VCaP (cell line): ENCODE measurements at regions not wholly inside any gene's neighbourhood (a gene's known extent, or its start where the extent isn't known, plus 50 kb on each side); places are given as distances from the start of the nearest gene placed in this dataset.

ENCODE experiments used
- H3K27ac ChIP-seq: fragments of 450-650 bp; 2 replicates; pipeline ENCODE4 v1.5.1; 2017
- CTCF ChIP-seq: fragments of 450-650 bp; conservative IDR thresholded peaks from 2 replicates; pipeline ENCODE4 v1.5.1; 2017; ENCODE audit warnings: mild to moderate bottlenecking, moderate library complexity

GRCh38 chr11:128058580-128059208, 528.7 kb downstream of the ETS1 start:
- no peak for TF ChIP-seq CTCF
- H3K27ac ChIP-seq: no peak overlapping the region

DNA sequence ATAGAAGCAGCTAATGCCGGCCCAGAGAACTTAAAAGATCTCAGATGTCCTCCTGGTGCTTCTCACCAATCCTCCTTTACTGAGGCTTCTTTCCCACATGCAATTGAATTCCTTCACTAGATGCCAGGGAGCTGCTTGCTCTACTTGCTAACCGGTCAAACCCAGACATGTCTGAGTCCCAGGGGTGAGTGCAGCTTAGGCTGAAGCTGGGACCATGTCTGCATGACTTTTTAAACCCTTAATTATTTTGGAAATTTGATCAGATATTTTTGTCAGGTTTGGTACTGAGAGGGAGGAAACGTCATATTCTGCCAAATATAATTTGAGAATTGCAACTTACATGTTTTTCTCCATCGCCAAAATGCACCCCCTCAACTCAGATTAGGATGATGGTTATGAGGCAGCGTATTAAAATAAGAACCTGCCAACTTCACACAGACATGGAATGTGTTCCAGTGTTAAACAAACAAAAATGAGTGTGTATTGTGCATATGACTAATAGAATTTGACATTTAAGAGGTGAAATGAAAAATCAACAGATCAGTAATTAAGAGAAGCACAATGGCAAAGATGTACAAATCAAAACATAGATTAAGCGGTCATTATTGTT, 529.5 kb downstream of the ETS1 start:
- TF ChIP-seq CTCF: no peak
- no peak overlapping the region for H3K27ac ChIP-seq

GRCh38 chr11:128055576-128056217, 531.7 kb downstream of the ETS1 start:
- no peak overlapping the region for H3K27ac ChIP-seq
- no peak for TF ChIP-seq CTCF

DNA sequence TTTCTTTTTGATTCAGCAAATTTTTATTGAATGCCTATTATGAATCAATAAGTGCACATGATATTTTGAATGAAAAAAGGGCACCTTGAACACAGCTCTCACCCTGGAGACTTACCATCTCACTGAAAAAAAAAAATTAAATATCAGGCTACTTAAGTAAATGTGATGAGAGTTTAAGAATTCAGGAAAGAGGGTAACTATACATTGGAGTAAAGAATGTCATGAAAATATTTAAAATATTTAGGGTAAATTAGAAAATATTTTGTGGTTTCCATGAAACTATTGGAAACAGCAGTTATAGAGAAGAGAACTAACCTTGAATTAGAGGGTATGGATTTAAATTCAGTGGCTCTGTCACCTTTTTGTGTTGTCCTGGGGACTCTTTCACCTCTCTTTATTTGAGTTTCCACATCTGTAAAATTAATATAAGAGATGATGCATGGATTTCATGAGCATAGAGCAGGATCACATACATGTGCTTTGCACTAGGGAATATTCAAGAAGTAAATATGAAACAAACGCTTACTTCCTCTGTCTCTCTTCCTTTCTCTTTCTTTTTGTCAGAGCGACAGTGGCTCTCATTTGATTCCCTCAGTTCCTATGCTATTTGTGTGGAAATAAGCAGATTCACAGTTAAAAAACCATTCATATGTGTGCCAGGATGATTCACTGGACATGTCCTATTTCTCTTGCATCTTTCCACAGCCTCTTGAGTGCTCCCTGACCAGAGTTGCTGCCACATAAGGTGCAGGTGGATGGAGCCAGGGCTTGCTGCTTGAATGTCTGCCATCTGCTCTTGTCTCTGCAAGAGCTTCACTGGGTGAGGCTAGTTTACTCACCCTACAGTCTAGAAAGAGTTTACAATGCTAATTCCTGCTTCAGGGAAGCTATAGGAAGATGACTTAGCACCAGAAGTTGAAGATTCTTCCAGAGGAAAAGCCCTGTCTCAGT, 533.1 kb downstream of the ETS1 start:
- no peak overlapping the region for H3K27ac ChIP-seq

DNA sequence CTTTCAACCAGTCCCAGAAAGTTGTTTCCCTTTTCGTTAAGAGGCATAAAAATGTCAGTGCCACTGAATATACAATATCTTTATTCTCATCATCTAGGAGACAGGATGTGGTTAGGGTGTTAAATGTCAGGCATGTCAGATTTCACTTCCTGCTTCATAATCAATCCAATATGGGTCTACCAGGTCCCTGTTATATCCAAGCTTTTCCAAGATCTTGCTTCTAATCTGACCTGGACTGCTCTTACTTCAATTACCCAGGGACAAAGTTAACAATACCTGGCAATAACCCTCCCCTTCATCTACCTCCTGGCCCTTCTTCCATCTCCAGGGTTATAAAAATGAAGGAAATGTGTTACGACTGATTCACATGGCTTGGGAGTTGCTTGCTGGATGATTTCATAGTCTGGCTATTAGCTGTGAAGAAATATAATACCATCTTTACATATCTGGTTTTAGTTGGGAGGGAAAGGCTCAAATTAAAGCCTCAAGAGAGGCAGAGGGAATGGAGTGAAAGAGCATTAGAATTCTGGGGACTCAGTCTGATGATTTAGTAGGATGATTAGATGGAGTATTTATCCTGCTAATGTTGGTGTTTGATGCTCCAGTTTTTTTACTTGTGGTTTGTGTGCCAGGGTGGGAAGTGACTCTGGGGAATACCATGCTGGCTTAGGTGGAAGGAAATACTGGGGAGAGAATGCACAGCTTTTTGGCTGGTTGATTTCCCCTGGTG, 534.3 kb downstream of the ETS1 start:
- TF ChIP-seq CTCF: no peak
- no peak overlapping the region for H3K27ac ChIP-seq

More for the DNA sequence above, 533.1 kb downstream of the ETS1 start:
- no peak for TF ChIP-seq CTCF

DNA sequence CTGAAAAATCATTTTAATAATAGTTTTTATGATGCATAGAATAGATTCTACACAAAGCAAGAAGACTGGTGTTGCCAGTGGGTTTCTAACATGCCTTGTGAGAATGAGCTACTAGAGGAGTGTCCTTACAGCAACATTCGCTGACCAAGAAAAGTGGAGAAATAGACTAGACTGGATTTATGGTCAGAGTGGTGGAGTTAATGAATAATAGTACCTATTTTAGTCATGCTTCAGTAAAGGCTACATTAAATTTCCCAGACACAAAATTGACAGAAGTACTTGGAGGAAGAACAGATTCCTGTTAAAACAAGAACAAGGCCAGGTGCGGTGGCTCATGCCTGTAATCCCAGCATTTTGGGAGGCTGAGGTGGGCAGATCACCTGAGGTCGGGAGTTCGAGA, 539.2 kb downstream of the ETS1 start:
- H3K27ac ChIP-seq: no peak overlapping the region
- TF ChIP-seq CTCF: no peak
